ENCODE measurements at regions not wholly inside any gene's neighbourhood (a gene's known extent, or its start where the extent isn't known, plus 50 kb on each side); places are given as distances from the start of the nearest gene placed in this dataset.

GRCh38 chr6:137729866-137730629, 137.0 kb upstream of the TNFAIP3 start:
- Mint-ChIP-seq H3K36me3 (ENCODE audit: low read depth) (peaks cover 7% of the 10 kb centered on the region), H3K27me3 (ENCODE audit: low read depth) (peaks cover 13% of the 10 kb centered on the region), H3K4me3 (no peak overlapping the region), H3K27ac (no peak overlapping the region), H3K4me1 (ENCODE audit: low read depth) (peaks cover 10% of the 10 kb centered on the region), H3K9me3 (no peaks in the 10 kb centered on the region)

GRCh38 chr6:137731600-137731959, 135.5 kb upstream of the TNFAIP3 start:
- no peaks in the 10 kb centered on the region for H3K9me3 Mint-ChIP-seq
- H3K4me1 Mint-ChIP-seq (ENCODE audit: low read depth) = peaks cover 18% of the 10 kb centered on the region
- peaks cover 13% of the 10 kb centered on the region for H3K27me3 Mint-ChIP-seq (ENCODE audit: low read depth)
- peaks cover 4% of the 10 kb centered on the region for H3K36me3 Mint-ChIP-seq (ENCODE audit: low read depth)
- no peak overlapping the region for H3K4me3 Mint-ChIP-seq
- H3K27ac Mint-ChIP-seq = no peak overlapping the region

DNA sequence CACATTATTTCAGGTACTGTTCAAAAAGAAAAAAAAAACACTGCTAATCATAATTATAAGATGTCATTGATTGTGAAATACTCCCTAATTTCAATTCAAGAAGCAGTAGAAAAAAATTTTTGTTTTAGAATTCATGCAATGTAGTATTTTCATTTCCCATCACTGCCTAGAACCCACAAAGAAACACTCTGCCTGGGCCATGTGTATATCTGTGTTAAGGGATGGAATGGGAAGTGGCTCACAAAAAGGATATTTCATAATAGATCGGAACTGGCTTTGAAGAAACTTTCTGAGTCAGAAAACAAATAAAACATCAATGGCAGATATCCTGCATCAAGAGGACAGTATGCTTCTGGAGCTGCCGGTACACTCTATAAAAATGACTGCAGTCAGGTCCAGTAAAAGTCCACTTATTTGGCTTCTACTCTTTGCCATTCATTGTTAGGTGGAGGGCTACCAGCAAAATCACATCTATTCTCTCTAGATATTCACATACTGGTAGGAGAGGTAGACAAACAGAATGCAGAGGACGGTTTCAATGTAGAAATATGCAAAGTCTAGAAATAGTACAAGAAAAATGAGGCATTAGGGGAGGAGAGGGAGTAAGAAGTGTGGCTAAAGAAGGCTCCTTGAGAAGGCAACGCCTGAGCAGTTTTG, 135.0 kb upstream of the TNFAIP3 start:
- Mint-ChIP-seq H3K27ac (no peak overlapping the region), H3K9me3 (no peaks in the 10 kb centered on the region), H3K4me1 (ENCODE audit: low read depth) (peaks cover 21% of the 10 kb centered on the region), H3K4me3 (no peak overlapping the region), H3K27me3 (ENCODE audit: low read depth) (peaks cover 13% of the 10 kb centered on the region), H3K36me3 (ENCODE audit: low read depth) (peaks cover 4% of the 10 kb centered on the region)

GRCh38 chr6:137733372-137733771, 133.7 kb upstream of the TNFAIP3 start:
- Mint-ChIP-seq H3K27me3 (ENCODE audit: low read depth) (peaks cover 6% of the 10 kb centered on the region), H3K36me3 (ENCODE audit: low read depth) (no peaks in the 10 kb centered on the region), H3K9me3 (no peaks in the 10 kb centered on the region), H3K27ac (no peak overlapping the region), H3K4me1 (ENCODE audit: low read depth) (peaks cover 26% of the 10 kb centered on the region), H3K4me3 (no peak overlapping the region)

DNA sequence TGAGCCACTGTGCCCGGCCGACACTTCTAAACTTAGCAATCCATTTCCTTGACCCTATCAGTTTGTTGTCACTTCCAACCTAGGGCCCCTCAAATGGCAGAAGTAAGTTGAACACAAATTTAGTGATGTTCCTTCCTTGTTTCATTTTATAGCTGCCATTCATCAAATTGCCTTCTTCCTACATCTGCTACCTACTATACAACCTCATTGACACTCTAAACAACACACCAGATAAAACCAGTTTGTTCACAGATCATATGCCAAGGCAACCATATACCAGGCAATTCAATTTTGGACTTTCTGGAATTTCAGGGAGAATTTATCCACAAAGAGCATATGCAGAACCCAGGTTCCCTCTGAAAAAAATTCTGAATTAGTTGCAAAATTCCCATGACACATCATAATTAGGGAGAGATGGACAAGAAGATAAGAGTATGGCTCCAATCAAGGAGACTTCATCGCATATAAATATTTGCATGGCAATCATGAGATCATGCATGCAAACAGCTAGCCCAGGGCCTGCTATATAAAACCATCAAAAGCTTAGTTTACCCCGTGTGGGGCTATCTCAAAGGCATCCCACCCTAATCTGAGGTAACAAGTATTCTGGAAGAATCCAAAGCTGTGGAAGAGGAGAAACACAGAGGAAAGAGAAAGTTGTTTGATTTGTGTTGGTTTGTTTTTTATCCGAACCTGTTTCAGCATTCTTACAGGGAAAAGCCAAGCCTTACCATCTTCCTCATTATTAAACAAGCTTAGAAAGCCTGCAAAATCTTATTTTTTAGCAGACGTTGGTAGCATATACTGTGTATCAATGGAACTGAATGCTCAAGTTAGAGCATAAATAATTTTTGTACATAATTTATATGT, 132.8 kb upstream of the TNFAIP3 start:
- Mint-ChIP-seq H3K4me1 (ENCODE audit: low read depth) (peaks cover 26% of the 10 kb centered on the region), H3K9me3 (no peaks in the 10 kb centered on the region), H3K27me3 (ENCODE audit: low read depth) (peaks cover 6% of the 10 kb centered on the region), H3K36me3 (ENCODE audit: low read depth) (no peaks in the 10 kb centered on the region), H3K4me3 (no peak overlapping the region), H3K27ac (no peak overlapping the region)

- H3K27ac Mint-ChIP-seq = no peak overlapping the region
- H3K27me3 Mint-ChIP-seq (ENCODE audit: low read depth) = peaks cover 6% of the 10 kb centered on the region
- no peaks in the 10 kb centered on the region for H3K36me3 Mint-ChIP-seq (ENCODE audit: low read depth)
- no peaks in the 10 kb centered on the region for H3K9me3 Mint-ChIP-seq
- peaks cover 26% of the 10 kb centered on the region for H3K4me1 Mint-ChIP-seq (ENCODE audit: low read depth)
- H3K4me3 Mint-ChIP-seq = no peak overlapping the region
Observed at GRCh38 chr6:137734875-137735182, 132.2 kb upstream of the TNFAIP3 start.

GRCh38 chr6:137736048-137736818, 130.8 kb upstream of the TNFAIP3 start:
- H3K36me3 Mint-ChIP-seq (ENCODE audit: low read depth) = no peaks in the 10 kb centered on the region
- H3K27ac Mint-ChIP-seq = peak overlapping the region; percentile 79
- H3K4me3 Mint-ChIP-seq = peak overlapping the region; percentile 22
- peaks cover 6% of the 10 kb centered on the region for H3K27me3 Mint-ChIP-seq (ENCODE audit: low read depth)
- no peaks in the 10 kb centered on the region for H3K9me3 Mint-ChIP-seq
- peaks cover 26% of the 10 kb centered on the region for H3K4me1 Mint-ChIP-seq (ENCODE audit: low read depth)

DNA sequence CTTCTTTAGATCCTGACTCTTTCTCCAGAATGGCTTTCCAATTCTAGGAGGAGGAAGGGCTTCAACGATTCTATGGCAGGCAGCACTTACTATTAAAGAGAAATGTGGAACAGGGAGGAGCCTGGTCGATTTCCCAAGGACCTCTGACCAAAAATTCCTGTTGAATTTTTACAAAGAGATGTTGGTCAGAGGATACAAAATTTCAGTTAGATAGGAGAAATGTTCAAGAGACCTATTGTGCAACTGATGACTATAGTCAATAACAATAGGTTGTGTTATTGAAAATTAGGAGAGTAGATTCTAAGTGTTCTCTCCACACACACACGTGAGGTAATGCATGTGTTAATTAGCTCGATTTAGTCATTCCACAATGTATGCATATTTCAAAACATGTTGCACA, 130.1 kb upstream of the TNFAIP3 start:
- Mint-ChIP-seq H3K4me3 (no peak overlapping the region), H3K4me1 (ENCODE audit: low read depth) (peaks cover 26% of the 10 kb centered on the region), H3K27me3 (ENCODE audit: low read depth) (peaks cover 6% of the 10 kb centered on the region), H3K36me3 (ENCODE audit: low read depth) (no peaks in the 10 kb centered on the region), H3K27ac (no peak overlapping the region), H3K9me3 (no peaks in the 10 kb centered on the region)

GRCh38 chr6:137737836-137738596, 129.0 kb upstream of the TNFAIP3 start:
- peaks cover under 1% of the 10 kb centered on the region for H3K36me3 Mint-ChIP-seq (ENCODE audit: low read depth)
- H3K4me1 Mint-ChIP-seq (ENCODE audit: low read depth) = peaks cover 22% of the 10 kb centered on the region
- H3K4me3 Mint-ChIP-seq = no peak overlapping the region
- no peaks in the 10 kb centered on the region for H3K9me3 Mint-ChIP-seq
- peaks cover 2% of the 10 kb centered on the region for H3K27me3 Mint-ChIP-seq (ENCODE audit: low read depth)
- no peak overlapping the region for H3K27ac Mint-ChIP-seq

GRCh38 chr6:137738931-137739504, 128.0 kb upstream of the TNFAIP3 start:
- Mint-ChIP-seq H3K27ac (no peak overlapping the region), H3K4me1 (ENCODE audit: low read depth) (peaks cover 28% of the 10 kb centered on the region), H3K36me3 (ENCODE audit: low read depth) (peaks cover 1% of the 10 kb centered on the region), H3K27me3 (ENCODE audit: low read depth) (peaks cover 2% of the 10 kb centered on the region), H3K4me3 (no peak overlapping the region), H3K9me3 (no peaks in the 10 kb centered on the region)

- H3K4me1 Mint-ChIP-seq (ENCODE audit: low read depth) = peaks cover 28% of the 10 kb centered on the region
Observed at GRCh38 chr6:137739544-137739943, 127.5 kb upstream of the TNFAIP3 start.

GRCh38 chr6:137740091-137740755, 126.8 kb upstream of the TNFAIP3 start:
- Mint-ChIP-seq H3K4me3 (no peak overlapping the region), H3K36me3 (ENCODE audit: low read depth) (peaks cover 1% of the 10 kb centered on the region), H3K9me3 (no peaks in the 10 kb centered on the region), H3K4me1 (ENCODE audit: low read depth) (peaks cover 28% of the 10 kb centered on the region), H3K27ac (no peak overlapping the region), H3K27me3 (ENCODE audit: low read depth) (peaks cover 3% of the 10 kb centered on the region)

More at GRCh38 chr6:137739544-137739943, 127.5 kb upstream of the TNFAIP3 start:
- H3K9me3 Mint-ChIP-seq = no peaks in the 10 kb centered on the region
- H3K27ac Mint-ChIP-seq = no peak overlapping the region
- H3K36me3 Mint-ChIP-seq (ENCODE audit: low read depth) = peaks cover 1% of the 10 kb centered on the region
- no peak overlapping the region for H3K4me3 Mint-ChIP-seq
- H3K27me3 Mint-ChIP-seq (ENCODE audit: low read depth) = peaks cover 2% of the 10 kb centered on the region
